GM12878 (cell line): ENCODE measurements at regions not wholly inside any gene's neighbourhood (a gene's known extent, or its start where the extent isn't known, plus 50 kb on each side); places are given as distances from the start of the nearest gene placed in this dataset.

Source experiments
- ATAC-seq: fragments of 200-7000 bp; cut with Tn5 transposase; 3 replicates; pipeline ENCODE4 v1.9.1; 2020; ENCODE audit warnings: mild to moderate bottlenecking, moderate library complexity
- BruUV-seq: library from RNA; stranded (reverse); fragments of 400-500 nt; replicated peaks from 2 replicates; lab custom pipeline; 2021; lab: Mats Ljungman, UMichigan
- CTCF ChIA-PET: fragments of 300-600 bp; sonication (Branson Sonifier 250); formaldehyde crosslinking; extraction: SDS; loops from one replicate; lab custom pipeline; 2021; ENCODE audit warnings: inconsistent platforms; lab: Yijun Ruan, JAX
- POLR2A ChIA-PET: fragments of 350-600 bp; formaldehyde crosslinking; extraction: SDS; loops from one replicate; lab custom pipeline; 2021; ENCODE audit warnings: inconsistent platforms; lab: Charles Lee
- RAD21 ChIA-PET: fragments of 300-600 bp; sonication (Branson Sonifier 250); formaldehyde crosslinking; loops from one replicate; lab custom pipeline; 2023; ENCODE audit warnings: antibody characterized with exemption; ENCODE audit not compliant: unreplicated experiment; lab: Charles Lee
- SMC1A ChIA-PET: fragments of 300-600 bp; sonication (Branson Sonifier 250); formaldehyde crosslinking; loops from one replicate; lab custom pipeline; 2023; ENCODE audit not compliant: unreplicated experiment, uncharacterized antibody; lab: Charles Lee
- DNase-seq: peaks from one replicate; pipeline ENCODE4 v3.0.0-alpha.2; 2011; ENCODE audit warnings: low read depth, low spot score
- FAIRE-seq: peaks from 3 replicates; lab custom pipeline; 2011; peaks lifted over from hg19 to GRCh38; lab: Jason Lieb, UNC
- H2AFZ ChIP-seq: 2 replicates; pipeline ENCODE4 v1.6.0; 2011; ENCODE audit warnings: low read depth, low read length, control low read depth; ENCODE audit not compliant: control insufficient read depth
- H3K27ac ChIP-seq: 2 replicates; pipeline ENCODE4 v1.5.1; 2011; ENCODE audit warnings: control low read depth; ENCODE audit not compliant: control insufficient read depth, insufficient read depth
- H3K27me3 ChIP-seq, 2 experiments: replicated peaks in 1 of 2; 2 replicates each; pipeline versions ENCODE4 v1.6.0 to v1.6.1; 2011; ENCODE audit warnings: low read length in 1 of 2; ENCODE audit not compliant: control insufficient read depth in 2 of 2, insufficient read depth in 2 of 2
- H3K36me3 ChIP-seq, 2 experiments: 2 replicates each; pipeline ENCODE4 v1.5.1; 2011; ENCODE audit warnings: low read length in 1 of 2; ENCODE audit not compliant: control insufficient read depth in 2 of 2, insufficient read depth in 2 of 2
- H3K4me1 ChIP-seq: 2 replicates; pipeline ENCODE4 v1.6.1; 2011; ENCODE audit warnings: mild to moderate bottlenecking, low read length, moderate library complexity, mixed read lengths; ENCODE audit not compliant: control insufficient read depth, insufficient read depth
- H3K4me2 ChIP-seq: 2 replicates; pipeline ENCODE4 v1.6.0; 2011; ENCODE audit warnings: control low read depth; ENCODE audit not compliant: control insufficient read depth, insufficient read depth
- H3K4me3 ChIP-seq: fragments of 200-600 bp; sonication (generic); 2 replicates; pipeline ENCODE4 v1.5.1; 2016
- H3K79me2 ChIP-seq: 2 replicates; pipeline ENCODE4 v1.6.0; 2011; ENCODE audit warnings: low read length; ENCODE audit not compliant: control insufficient read depth, insufficient read depth
- H3K9ac ChIP-seq: 2 replicates; pipeline ENCODE4 v1.8.0; 2011; ENCODE audit warnings: low read length, control low read depth, mixed read lengths; ENCODE audit not compliant: control insufficient read depth, insufficient read depth
- H3K9me3 ChIP-seq: replicated peaks from 3 replicates; pipeline ENCODE4 v1.5.1; 2011; ENCODE audit warnings: mild to moderate bottlenecking, low read length; ENCODE audit not compliant: control insufficient read depth, insufficient read depth
- H4K20me1 ChIP-seq: 2 replicates; pipeline ENCODE4 v1.6.0; 2011; ENCODE audit not compliant: control insufficient read depth, insufficient read depth
- ATF7 ChIP-seq: fragments of 450-650 bp; IDR thresholded peaks from 2 replicates; pipeline ENCODE4 v1.6.1; 2016; ENCODE audit warnings: low read depth, mild to moderate bottlenecking
- CHD1 ChIP-seq: IDR thresholded peaks from 2 replicates; pipeline ENCODE4 v1.6.1; 2012; ENCODE audit warnings: low read depth, low read length, improper control_type of control experiment
- E4F1 ChIP-seq: fragments of 450-650 bp; IDR thresholded peaks from 2 replicates; pipeline ENCODE4 v1.6.1; 2018; ENCODE audit warnings: borderline replicate concordance, mild to moderate bottlenecking; ENCODE audit not compliant: partially characterized antibody
- ESRRA ChIP-seq: IDR thresholded peaks from 2 replicates; pipeline ENCODE4 v1.6.1; 2012; ENCODE audit warnings: mild to moderate bottlenecking, low read length, improper control_type of control experiment
- IKZF2 ChIP-seq, 2 experiments: fragments of 450-650 bp; IDR thresholded peaks; 2 replicates each; pipeline ENCODE4 v1.6.1; 2017; ENCODE audit warnings: mild to moderate bottlenecking in 2 of 2, moderate library complexity in 2 of 2
- IRF4 ChIP-seq: IDR thresholded peaks from 2 replicates; pipeline ENCODE4 v1.6.1; 2011; ENCODE audit warnings: low read depth, low read length
- JUNB ChIP-seq: IDR thresholded peaks from 2 replicates; pipeline ENCODE4 v1.6.1; 2016; ENCODE audit warnings: antibody characterized with exemption, mild to moderate bottlenecking
- MTA2 ChIP-seq: fragments of 450-650 bp; IDR thresholded peaks from 2 replicates; pipeline ENCODE4 v1.6.1; 2016; ENCODE audit warnings: low read depth, mild to moderate bottlenecking, moderate library complexity
- NR2C2 ChIP-seq: IDR thresholded peaks from 2 replicates; pipeline ENCODE4 v1.6.1; 2011; ENCODE audit warnings: borderline replicate concordance, low read depth; ENCODE audit not compliant: control insufficient read depth, insufficient read length
- POLR2A ChIP-seq: IDR thresholded peaks from 2 replicates; pipeline ENCODE4 v1.6.1; 2011; ENCODE audit warnings: low read depth, mild to moderate bottlenecking, low read length
- POLR2AphosphoS5 ChIP-seq: IDR thresholded peaks from 2 replicates; pipeline ENCODE4 v1.6.1; 2011; ENCODE audit warnings: mild to moderate bottlenecking, low read length, inconsistent platforms
- TBL1XR1 ChIP-seq: IDR thresholded peaks from 2 replicates; pipeline ENCODE4 v1.6.1; 2012; ENCODE audit warnings: low read depth, low read length, improper control_type of control experiment
- WGBS: methylation state at CpG from one replicate; pipeline ENCODE4 v1.1.6; 2016; ENCODE audit warnings: low lambda C conversion rate; ENCODE audit not compliant: insufficient replicate concordance, insufficient coverage; ENCODE audit errors: missing lambda C conversion rate; 5-methylcytosine and 5-hydroxymethylcytosine counted together
- in situ Hi-C: fragments of 300-500 bp; cut with MboI; formaldehyde crosslinking; loops from 9 replicates; pipeline ENCODE4 v1.14.3; 2018; ENCODE audit warnings: mixed read lengths
- intact Hi-C: fragments of 100-400 bp; cut with micrococcal nuclease; formaldehyde crosslinking; loops from one replicate; pipeline ENCODE4 v1.14.2; 2022; ENCODE audit not compliant: unreplicated experiment

GRCh38 chr6:168876956-168877355 lies 376.7 kb downstream of the THBS2 start:
- Histone ChIP-seq H3K27ac (no peak overlapping the region), H3K4me2 (no peak overlapping the region), H3K9ac (no peak overlapping the region), H3K4me3 (no peak overlapping the region), H3K4me1 (no peaks in the 10 kb centered on the region), H3K36me3 (no peaks in the 10 kb centered on the region), H3K9me3 (no peaks in the 10 kb centered on the region), H4K20me1 (no peaks in the 10 kb centered on the region), H3K27me3 (no peaks in the 10 kb centered on the region), H2AFZ (no peak overlapping the region), H3K79me2 (no peaks in the 10 kb centered on the region)
- ChIA-PET CTCF (no interaction called here), RAD21 (no interaction called here), POLR2A (no interaction called here), SMC1A (no interaction called here)
- FAIRE-seq (no peak), ATAC-seq (no peak), DNase-seq (no peak)
- BruUV-seq, result no TSS peak
- 45% methylated on average over 15 of the region's 15 CpGs for WGBS
- in situ Hi-C loops, result no loop called here
- intact Hi-C loops, result no loop called here
- no peak for TF ChIP-seq IRF4
- no peak for TF ChIP-seq ATF7
- no peak for TF ChIP-seq POLR2A
- TF ChIP-seq CHD1, result no peak

- no peaks in the 10 kb centered on the region for H4K20me1 ChIP-seq
- in situ Hi-C loops, result no loop called here
- WGBS, result 60% methylated on average over 24 of the region's 26 CpGs
- H3K36me3 ChIP-seq, result no peaks in the 10 kb centered on the region
- FAIRE-seq (no peak), DNase-seq (no peak), ATAC-seq (no peak)
- intact Hi-C loops, result no loop called here
- H3K4me2 ChIP-seq, result no peak overlapping the region
- BruUV-seq, result no TSS peak
- RAD21 ChIA-PET, result no interaction called here
- H3K79me2 ChIP-seq, result no peaks in the 10 kb centered on the region
- H3K27ac ChIP-seq, result no peak overlapping the region
- TF ChIP-seq IKZF2 (IDR thresholded peaks at IDR 0.05) (no peak), TBL1XR1 (no peak), ESRRA (no peak), JUNB (no peak), NR2C2 (no peak), POLR2AphosphoS5 (no peak), MTA2 (no peak), E4F1 (no peak)
- no peak overlapping the region for H3K9ac ChIP-seq
- POLR2A ChIA-PET, result no interaction called here
- CTCF ChIA-PET, result no interaction called here
- H2AFZ ChIP-seq, result no peak overlapping the region
- no peaks in the 10 kb centered on the region for H3K9me3 ChIP-seq
- SMC1A ChIA-PET, result no interaction called here
- H3K4me3 ChIP-seq, result no peak overlapping the region
- H3K27me3 ChIP-seq, result no peaks in the 10 kb centered on the region
- no peaks in the 10 kb centered on the region for H3K4me1 ChIP-seq
Observed at GRCh38 chr6:168875811-168876576, 377.7 kb downstream of the THBS2 start.
